HG03442 (cell line): ENCODE measurements at regions not wholly inside any gene's neighbourhood (a gene's known extent, or its start where the extent isn't known, plus 50 kb on each side); places are given as distances from the start of the nearest gene placed in this dataset.

ENCODE experiments used
- ATAC-seq: cut with Tn5 transposase; IDR thresholded peaks from one replicate; pipeline ENCODE4 v1.9.1; 2021; ENCODE audit warnings: mild to moderate bottlenecking, moderate library complexity; ENCODE audit not compliant: unreplicated experiment

GRCh38 chr10:84994722-84995121 lies 666.3 kb downstream of the CCSER2 start:
- ATAC-seq: no peak

GRCh38 chr10:84996580-84996979 lies 668.2 kb downstream of the CCSER2 start:
- ATAC-seq: no peak

- ATAC-seq: no peak
Measured at GRCh38 chr10:84997870-84998269, 669.5 kb downstream of the CCSER2 start.

GRCh38 chr10:84999929-85000328 lies 671.5 kb downstream of the CCSER2 start:
- ATAC-seq: no peak

- no peak for ATAC-seq
Measured at GRCh38 chr10:85003083-85003482, 674.7 kb downstream of the CCSER2 start.

GRCh38 chr10:85008488-85009184 lies 680.2 kb downstream of the CCSER2 start:
- ATAC-seq: no peak

GRCh38 chr10:85012305-85012704 lies 683.9 kb downstream of the CCSER2 start:
- no peak for ATAC-seq

GRCh38 chr10:85026878-85027467 lies 698.6 kb downstream of the CCSER2 start:
- ATAC-seq: no peak

- ATAC-seq: no peak
Measured at GRCh38 chr10:85032981-85033380, 704.6 kb downstream of the CCSER2 start.

GRCh38 chr10:85036661-85037060 lies 708.3 kb downstream of the CCSER2 start:
- no peak for ATAC-seq

- ATAC-seq: no peak
Measured at GRCh38 chr10:85039311-85039710, 710.9 kb downstream of the CCSER2 start.

GRCh38 chr10:85043207-85043606 lies 714.8 kb downstream of the CCSER2 start:
- no peak for ATAC-seq

- ATAC-seq: no peak
Measured at GRCh38 chr10:85045046-85045445, 716.7 kb downstream of the CCSER2 start.

- ATAC-seq: no peak
Measured at GRCh38 chr10:85047170-85047834, 718.9 kb downstream of the CCSER2 start.

GRCh38 chr10:85047979-85048378 lies 719.6 kb downstream of the CCSER2 start:
- ATAC-seq: no peak

- no peak for ATAC-seq
Measured at GRCh38 chr10:85048644-85049043, 720.3 kb downstream of the CCSER2 start.

GRCh38 chr10:85060944-85061343 lies 732.6 kb downstream of the CCSER2 start:
- no peak for ATAC-seq

GRCh38 chr10:85061401-85061800 lies 733.0 kb downstream of the CCSER2 start:
- ATAC-seq: no peak

GRCh38 chr10:85067955-85068354 lies 739.6 kb downstream of the CCSER2 start:
- no peak for ATAC-seq

GRCh38 chr10:85080934-85081333 lies 752.5 kb downstream of the CCSER2 start:
- no peak for ATAC-seq

- ATAC-seq: no peak
Measured at GRCh38 chr10:85098835-85099521, 770.6 kb downstream of the CCSER2 start.

- ATAC-seq: no peak
Measured at GRCh38 chr10:85100495-85100894, 772.1 kb downstream of the CCSER2 start.
